ENCODE measurements at regions not wholly inside any gene's neighbourhood (a gene's known extent, or its start where the extent isn't known, plus 50 kb on each side); places are given as distances from the start of the nearest gene placed in this dataset.

GRCh38 chr20:57835588-57836455, 126.0 kb upstream of the PMEPA1 start:
- TF ChIP-seq, protein P1, sequence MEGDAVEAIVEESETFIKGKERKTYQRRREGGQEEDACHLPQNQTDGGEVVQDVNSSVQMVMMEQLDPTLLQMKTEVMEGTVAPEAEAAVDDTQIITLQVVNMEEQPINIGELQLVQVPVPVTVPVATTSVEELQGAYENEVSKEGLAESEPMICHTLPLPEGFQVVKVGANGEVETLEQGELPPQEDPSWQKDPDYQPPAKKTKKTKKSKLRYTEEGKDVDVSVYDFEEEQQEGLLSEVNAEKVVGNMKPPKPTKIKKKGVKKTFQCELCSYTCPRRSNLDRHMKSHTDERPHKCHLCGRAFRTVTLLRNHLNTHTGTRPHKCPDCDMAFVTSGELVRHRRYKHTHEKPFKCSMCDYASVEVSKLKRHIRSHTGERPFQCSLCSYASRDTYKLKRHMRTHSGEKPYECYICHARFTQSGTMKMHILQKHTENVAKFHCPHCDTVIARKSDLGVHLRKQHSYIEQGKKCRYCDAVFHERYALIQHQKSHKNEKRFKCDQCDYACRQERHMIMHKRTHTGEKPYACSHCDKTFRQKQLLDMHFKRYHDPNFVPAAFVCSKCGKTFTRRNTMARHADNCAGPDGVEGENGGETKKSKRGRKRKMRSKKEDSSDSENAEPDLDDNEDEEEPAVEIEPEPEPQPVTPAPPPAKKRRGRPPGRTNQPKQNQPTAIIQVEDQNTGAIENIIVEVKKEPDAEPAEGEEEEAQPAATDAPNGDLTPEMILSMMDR (IDR thresholded peaks at IDR 0.05; ENCODE audit: low read depth, low read length) = no peak
- no peak for TF ChIP-seq MYC (IDR thresholded peaks at IDR 0.05; ENCODE audit: low read depth, low read length)
- no peak for TF ChIP-seq MAX (IDR thresholded peaks at IDR 0.05; ENCODE audit: low read depth, low read length)
- no peak for TF ChIP-seq POLR2A (IDR thresholded peaks at IDR 0.05; ENCODE audit: extremely low read depth, insufficient read length)
- no peak overlapping the region for H3K4me3 ChIP-seq (ENCODE audit: low read depth, low read length)
- no peak for DNase-seq (ENCODE audit: low read depth)

DNA sequence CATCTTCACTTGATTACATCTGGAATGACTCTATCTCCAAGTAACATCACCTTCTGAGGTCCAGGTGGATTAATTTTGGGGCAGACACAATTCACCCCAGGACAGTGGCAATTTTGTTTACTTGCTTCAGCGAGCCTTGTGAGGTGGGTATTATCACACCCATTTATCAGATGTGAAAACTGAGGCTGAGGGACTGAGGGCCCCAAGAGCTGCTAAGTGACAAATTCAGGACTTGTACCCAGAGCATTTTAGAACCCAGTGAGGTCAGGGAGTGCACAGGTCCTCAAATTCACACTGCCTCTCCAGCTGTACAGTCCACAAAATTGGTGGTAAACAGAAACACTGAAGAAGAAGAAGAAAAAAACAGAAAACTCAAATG, 125.2 kb upstream of the PMEPA1 start:
- H3K4me3 ChIP-seq (ENCODE audit: low read depth, low read length) = no peak overlapping the region
- TF ChIP-seq MAX (IDR thresholded peaks at IDR 0.05; ENCODE audit: low read depth, low read length) = no peak
- TF ChIP-seq, protein P1 (IDR thresholded peaks at IDR 0.05; ENCODE audit: low read depth, low read length) = no peak
- DNase-seq (ENCODE audit: low read depth) = no peak

GRCh38 chr20:57834306-57835073, 124.7 kb upstream of the PMEPA1 start:
- DNase-seq (ENCODE audit: low read depth) = no peak
- no peak overlapping the region for H3K4me3 ChIP-seq (ENCODE audit: low read depth, low read length)
- TF ChIP-seq, protein P1 (IDR thresholded peaks at IDR 0.05; ENCODE audit: low read depth, low read length) = no peak
- TF ChIP-seq MAX (IDR thresholded peaks at IDR 0.05; ENCODE audit: low read depth, low read length) = no peak
- TF ChIP-seq POLR2A (IDR thresholded peaks at IDR 0.05; ENCODE audit: extremely low read depth, insufficient read length) = no peak
- no peak for TF ChIP-seq MYC (IDR thresholded peaks at IDR 0.05; ENCODE audit: low read depth, low read length)

DNA sequence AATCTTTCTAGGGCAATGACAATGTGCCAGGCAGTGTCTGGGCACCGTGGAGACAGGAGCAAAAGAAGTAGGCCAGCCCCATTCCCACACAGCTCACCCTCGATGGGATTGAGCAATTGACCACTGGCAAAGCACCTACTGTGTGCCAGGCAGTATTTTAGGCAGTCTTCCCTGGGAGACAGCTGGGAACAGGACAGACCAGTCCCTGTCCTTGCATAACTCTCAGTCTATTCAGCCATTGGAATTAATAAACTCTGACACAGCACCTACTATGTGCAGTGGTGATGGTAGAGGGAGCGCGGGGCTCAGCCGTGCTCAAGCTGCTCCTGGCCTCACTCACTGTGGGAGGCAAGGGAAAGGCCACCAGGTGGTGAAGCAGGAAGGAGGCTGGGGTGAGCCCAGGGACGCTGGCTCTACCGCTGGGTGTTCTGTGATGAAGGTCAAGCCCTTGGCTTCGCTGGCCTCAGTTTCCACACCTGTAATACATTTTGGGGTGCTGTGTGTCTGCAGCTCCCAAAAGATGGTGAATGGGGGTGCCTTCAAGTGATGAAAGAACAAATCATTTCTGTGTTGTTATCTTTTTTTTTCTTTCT, 122.3 kb upstream of the PMEPA1 start:
- H3K4me3 ChIP-seq (ENCODE audit: low read depth, low read length) = no peak overlapping the region
- DNase-seq (ENCODE audit: low read depth) = no peak
- TF ChIP-seq, protein P1 (IDR thresholded peaks at IDR 0.05; ENCODE audit: low read depth, low read length) = no peak
- TF ChIP-seq MAX (IDR thresholded peaks at IDR 0.05; ENCODE audit: low read depth, low read length) (no peak), POLR2A (IDR thresholded peaks at IDR 0.05; ENCODE audit: extremely low read depth, insufficient read length) (no peak)

GRCh38 chr20:57831326-57831992, 121.6 kb upstream of the PMEPA1 start:
- DNase-seq (ENCODE audit: low read depth) = no peak
- no peak overlapping the region for H3K4me3 ChIP-seq (ENCODE audit: low read depth, low read length)
- TF ChIP-seq MYC (IDR thresholded peaks at IDR 0.05; ENCODE audit: low read depth, low read length) = no peak
- TF ChIP-seq, protein P1 (IDR thresholded peaks at IDR 0.05; ENCODE audit: low read depth, low read length) = no peak
- TF ChIP-seq MAX (IDR thresholded peaks at IDR 0.05; ENCODE audit: low read depth, low read length) = no peak
- no peak for TF ChIP-seq POLR2A (IDR thresholded peaks at IDR 0.05; ENCODE audit: extremely low read depth, insufficient read length)

Data from NB4 (cell line).